OCI-LY1 (cell line): ENCODE measurements at regions not wholly inside any gene's neighbourhood (a gene's known extent, or its start where the extent isn't known, plus 50 kb on each side); places are given as distances from the start of the nearest gene placed in this dataset.

Source experiments
- H2AFZ ChIP-seq: fragments of 200-600 bp; sonication (generic), shearing (Covaris generic); 2 replicates; pipeline ENCODE4 v1.6.0; 2014; ENCODE audit warnings: antibody characterized with exemption, mild to moderate bottlenecking, low read length
- H3F3A ChIP-seq: fragments of 200-600 bp; sonication (generic), shearing (Covaris generic); 2 replicates; pipeline ENCODE4 v1.6.0; 2014; ENCODE audit warnings: mild to moderate bottlenecking, antibody characterized with exemption, low read length, moderate library complexity; ENCODE audit not compliant: insufficient read depth
- H3K27ac ChIP-seq: fragments of 200-600 bp; sonication (generic); 2 replicates; pipeline ENCODE4 v1.5.1; 2014; ENCODE audit warnings: low read length, mixed run types, mild to moderate bottlenecking, low read depth; ENCODE audit not compliant: poor library complexity, severe bottlenecking
- H3K27me3 ChIP-seq: fragments of 200-600 bp; sonication (generic); 2 replicates; pipeline ENCODE4 v1.6.0; 2014; ENCODE audit warnings: antibody characterized with exemption, mild to moderate bottlenecking, low read length, moderate library complexity; ENCODE audit not compliant: insufficient read depth
- H3K36me3 ChIP-seq: fragments of 200-600 bp; sonication (generic); 2 replicates; pipeline ENCODE4 v1.6.1; 2014; ENCODE audit warnings: mild to moderate bottlenecking, antibody characterized with exemption, low read length, moderate library complexity, mixed read lengths; ENCODE audit not compliant: insufficient read depth
- H3K4me1 ChIP-seq: fragments of 200-600 bp; sonication (generic); 2 replicates; pipeline ENCODE4 v1.5.1; 2014; ENCODE audit warnings: mild to moderate bottlenecking, low read length, moderate library complexity; ENCODE audit not compliant: insufficient read depth, severe bottlenecking
- H3K4me2 ChIP-seq: fragments of 200-600 bp; sonication (generic), shearing (Covaris generic); 2 replicates; pipeline ENCODE4 v1.6.1; 2014; ENCODE audit warnings: low read length
- H3K4me3 ChIP-seq: fragments of 200-600 bp; sonication (generic); 2 replicates; pipeline ENCODE4 v1.5.1; 2014; ENCODE audit warnings: low read length, low read depth, mild to moderate bottlenecking, mixed read lengths; ENCODE audit not compliant: poor library complexity, severe bottlenecking
- H3K79me2 ChIP-seq: fragments of 200-600 bp; shearing (Covaris generic); 2 replicates; pipeline ENCODE4 v1.6.1; 2016; ENCODE audit warnings: mixed run types, low read length, mixed read lengths; ENCODE audit not compliant: insufficient read depth
- H3K9ac ChIP-seq: fragments of 200-600 bp; sonication (generic), shearing (Covaris generic); 2 replicates; pipeline ENCODE4 v1.6.1; 2014; ENCODE audit warnings: mild to moderate bottlenecking, low read length, mixed read lengths
- H3K9me2 ChIP-seq: fragments of 200-600 bp; sonication (generic), shearing (Covaris generic); 2 replicates; pipeline ENCODE4 v1.6.1; 2014; ENCODE audit warnings: low read depth, mild to moderate bottlenecking, low read length, mixed read lengths
- H3K9me3 ChIP-seq: fragments of 200-600 bp; shearing (Covaris generic); 2 replicates; pipeline ENCODE4 v1.6.1; 2014; ENCODE audit warnings: low read length, mixed read lengths
- H4K20me1 ChIP-seq: fragments of 200-600 bp; sonication (generic), shearing (Covaris generic); 2 replicates; pipeline ENCODE4 v1.6.0; 2016; ENCODE audit warnings: mild to moderate bottlenecking, low read length; ENCODE audit not compliant: insufficient read depth
- CTCF ChIP-seq: fragments of 200-600 bp; sonication (generic), shearing (Covaris generic); IDR thresholded peaks from 2 replicates; pipeline ENCODE4 v1.5.1; 2017; ENCODE audit warnings: mild to moderate bottlenecking, antibody characterized with exemption, low read length, moderate library complexity, mixed read lengths
- EZH2 ChIP-seq: fragments of 200-600 bp; sonication (generic), shearing (Covaris generic); IDR thresholded peaks from 2 replicates; pipeline ENCODE4 v1.8.0; 2017; ENCODE audit warnings: borderline replicate concordance, mixed run types, mild to moderate bottlenecking, antibody characterized with exemption, low read length, moderate library complexity, mixed read lengths

GRCh38 chr18:53603276-53603675 is 621.2 kb downstream of the MBD2 start:
- Histone ChIP-seq H3K4me2 (no peak overlapping the region), H3K27me3 (no peaks in the 10 kb centered on the region), H3K27ac (no peak overlapping the region), H3F3A (no peaks in the 10 kb centered on the region), H3K9me3 (no peaks in the 10 kb centered on the region), H3K36me3 (no peaks in the 10 kb centered on the region), H3K79me2 (no peaks in the 10 kb centered on the region), H3K4me3 (no peak overlapping the region), H2AFZ (no peak overlapping the region), H3K4me1 (no peaks in the 10 kb centered on the region), H3K9me2 (no peaks in the 10 kb centered on the region), H4K20me1 (no peaks in the 10 kb centered on the region), H3K9ac (no peak overlapping the region)
- TF ChIP-seq EZH2 = no peak
- TF ChIP-seq CTCF = no peak

DNA sequence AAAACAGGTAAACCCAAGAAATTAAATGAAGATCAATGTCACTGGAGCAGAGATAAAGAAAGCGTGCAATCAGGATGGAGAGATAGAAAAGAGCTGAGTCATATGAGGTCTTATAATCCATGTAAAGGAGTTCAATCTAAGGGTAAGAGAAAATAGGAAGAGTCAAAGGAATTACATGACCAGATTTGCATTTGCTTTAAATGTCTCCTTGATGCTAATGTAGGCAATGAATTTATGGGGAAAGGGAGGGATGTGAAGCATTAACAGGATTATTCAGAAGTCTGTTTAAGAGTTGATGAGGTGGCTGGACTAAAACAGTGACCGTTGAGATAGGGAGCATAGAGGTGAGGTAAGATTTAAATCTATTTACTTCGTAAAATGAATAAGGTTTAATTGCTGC is 623.1 kb downstream of the MBD2 start:
- no peak overlapping the region for H3K4me3 ChIP-seq
- no peak overlapping the region for H2AFZ ChIP-seq
- H3K4me2 ChIP-seq = no peak overlapping the region
- H3K9ac ChIP-seq = no peak overlapping the region
- no peaks in the 10 kb centered on the region for H3K4me1 ChIP-seq
- no peaks in the 10 kb centered on the region for H4K20me1 ChIP-seq
- H3K79me2 ChIP-seq = no peaks in the 10 kb centered on the region
- H3F3A ChIP-seq = no peaks in the 10 kb centered on the region
- no peaks in the 10 kb centered on the region for H3K9me2 ChIP-seq
- no peaks in the 10 kb centered on the region for H3K9me3 ChIP-seq
- no peaks in the 10 kb centered on the region for H3K27me3 ChIP-seq
- TF ChIP-seq CTCF (no peak), EZH2 (no peak)
- no peak overlapping the region for H3K27ac ChIP-seq
- no peaks in the 10 kb centered on the region for H3K36me3 ChIP-seq

- Histone ChIP-seq H3K4me2 (no peak overlapping the region), H3K79me2 (no peaks in the 10 kb centered on the region), H3K27me3 (no peaks in the 10 kb centered on the region), H3K4me3 (no peak overlapping the region), H3K9me2 (no peaks in the 10 kb centered on the region), H3F3A (no peaks in the 10 kb centered on the region), H3K36me3 (no peaks in the 10 kb centered on the region), H3K27ac (no peak overlapping the region), H4K20me1 (no peaks in the 10 kb centered on the region), H3K9ac (no peak overlapping the region), H3K4me1 (no peaks in the 10 kb centered on the region), H2AFZ (no peak overlapping the region), H3K9me3 (no peaks in the 10 kb centered on the region)
- TF ChIP-seq EZH2 (no peak), CTCF (no peak)
These were observed 637.5 kb downstream of the MBD2 start for GRCh38 chr18:53586923-53587322.
